D721Med (cell line): ENCODE measurements at regions not wholly inside any gene's neighbourhood (a gene's known extent, or its start where the extent isn't known, plus 50 kb on each side); places are given as distances from the start of the nearest gene placed in this dataset.

ENCODE experiments used
- DNase-seq: peaks from one replicate; pipeline ENCODE4 v3.0.0; 2011; ENCODE audit warnings: low spot score; ENCODE audit not compliant: insufficient read length
- FAIRE-seq: peaks from 2 replicates; lab custom pipeline; 2011; peaks lifted over from hg19 to GRCh38; lab: Jason Lieb, UNC
- TF ChIP-seq, protein P1 (sequence below): IDR thresholded peaks from 2 replicates; pipeline ENCODE4 v1.5.1; 2012; ENCODE audit warnings: mild to moderate bottlenecking, control low read depth; ENCODE audit not compliant: insufficient read depth; ENCODE audit errors: missing control alignments

GRCh38 chr4:15235135-15235534 is 192.7 kb upstream of the C1QTNF7 start:
- TF ChIP-seq, protein P1, sequence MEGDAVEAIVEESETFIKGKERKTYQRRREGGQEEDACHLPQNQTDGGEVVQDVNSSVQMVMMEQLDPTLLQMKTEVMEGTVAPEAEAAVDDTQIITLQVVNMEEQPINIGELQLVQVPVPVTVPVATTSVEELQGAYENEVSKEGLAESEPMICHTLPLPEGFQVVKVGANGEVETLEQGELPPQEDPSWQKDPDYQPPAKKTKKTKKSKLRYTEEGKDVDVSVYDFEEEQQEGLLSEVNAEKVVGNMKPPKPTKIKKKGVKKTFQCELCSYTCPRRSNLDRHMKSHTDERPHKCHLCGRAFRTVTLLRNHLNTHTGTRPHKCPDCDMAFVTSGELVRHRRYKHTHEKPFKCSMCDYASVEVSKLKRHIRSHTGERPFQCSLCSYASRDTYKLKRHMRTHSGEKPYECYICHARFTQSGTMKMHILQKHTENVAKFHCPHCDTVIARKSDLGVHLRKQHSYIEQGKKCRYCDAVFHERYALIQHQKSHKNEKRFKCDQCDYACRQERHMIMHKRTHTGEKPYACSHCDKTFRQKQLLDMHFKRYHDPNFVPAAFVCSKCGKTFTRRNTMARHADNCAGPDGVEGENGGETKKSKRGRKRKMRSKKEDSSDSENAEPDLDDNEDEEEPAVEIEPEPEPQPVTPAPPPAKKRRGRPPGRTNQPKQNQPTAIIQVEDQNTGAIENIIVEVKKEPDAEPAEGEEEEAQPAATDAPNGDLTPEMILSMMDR = no peak
- DNase-seq (no peak), FAIRE-seq (no peak)

- DNase-seq (no peak), FAIRE-seq (no peak)
- TF ChIP-seq, protein P1 = no peak
Observed at GRCh38 chr4:15237648-15238230, 190.1 kb upstream of the C1QTNF7 start.

- FAIRE-seq = no peak
- DNase-seq = peak; percentile 18
- TF ChIP-seq, protein P1 = peak; percentile 73
Observed at GRCh38 chr4:15238720-15239119, 189.1 kb upstream of the C1QTNF7 start.

DNA sequence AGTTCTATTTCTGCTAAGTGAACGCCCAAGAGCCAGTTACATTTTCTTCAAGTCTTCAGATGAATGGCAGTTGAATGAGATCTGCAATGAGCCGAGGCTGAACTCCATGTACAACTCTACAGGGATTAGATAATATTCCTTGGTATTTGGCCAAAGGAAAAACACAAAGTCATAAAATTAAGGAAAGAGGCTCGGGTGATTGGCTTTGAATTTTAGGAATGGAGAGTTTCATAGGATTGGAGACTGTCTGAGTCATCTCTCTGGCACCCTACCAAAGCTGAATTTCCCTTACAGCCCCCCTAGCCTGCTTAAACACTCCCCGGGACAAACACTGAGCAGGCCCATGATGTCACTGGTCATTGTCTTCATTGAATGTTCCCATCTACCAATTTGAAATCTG is 188.0 kb upstream of the C1QTNF7 start:
- TF ChIP-seq, protein P1 = no peak
- FAIRE-seq (no peak), DNase-seq (no peak)

DNA sequence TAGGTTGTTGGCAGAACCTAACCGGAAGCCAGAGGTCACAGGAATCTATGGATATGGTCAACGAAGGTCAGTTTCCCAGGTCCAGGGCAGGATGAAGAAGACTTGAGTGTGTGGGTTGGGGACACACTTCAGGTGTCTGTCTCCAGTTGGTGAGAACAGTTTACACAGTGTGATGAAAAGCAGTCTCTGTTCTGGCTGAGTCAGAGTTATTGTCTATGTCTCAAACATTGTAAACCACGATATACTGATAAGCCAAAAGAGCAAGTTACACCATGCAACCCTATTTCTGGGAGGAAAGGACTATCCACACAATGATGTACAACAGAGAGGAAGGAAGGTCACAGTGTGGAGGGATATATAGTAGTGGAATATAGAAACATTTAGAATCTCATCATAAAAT is 187.1 kb upstream of the C1QTNF7 start:
- DNase-seq (no peak), FAIRE-seq (no peak)
- TF ChIP-seq, protein P1 = no peak

- no peak for DNase-seq
- TF ChIP-seq, protein P1 = no peak
- FAIRE-seq = no peak
Observed at GRCh38 chr4:15242021-15242420, 185.8 kb upstream of the C1QTNF7 start.

DNA sequence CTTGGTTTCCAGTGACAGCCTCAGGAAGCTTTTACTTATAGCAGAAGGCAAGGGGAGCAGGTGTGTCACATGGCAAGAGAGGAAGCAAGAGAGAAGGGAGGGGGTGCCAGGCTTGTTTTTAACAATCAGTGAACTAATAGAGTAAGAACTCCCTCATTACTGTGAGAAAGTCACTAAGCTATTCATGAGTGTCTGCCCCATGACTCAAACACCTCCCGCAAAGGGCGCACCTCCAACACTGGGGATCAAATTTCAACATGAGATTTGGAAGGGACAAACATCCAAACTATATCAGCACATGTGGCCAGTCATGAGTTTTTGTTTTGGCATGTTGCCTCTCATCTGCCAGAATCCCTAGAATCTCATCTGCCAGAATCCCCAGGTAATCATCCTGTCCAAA is 183.5 kb upstream of the C1QTNF7 start:
- FAIRE-seq (no peak), DNase-seq (no peak)
- TF ChIP-seq, protein P1 = no peak
